Inflammatory macrophage (primary cell): ENCODE measurements at regions not wholly inside any gene's neighbourhood (a gene's known extent, or its start where the extent isn't known, plus 50 kb on each side); places are given as distances from the start of the nearest gene placed in this dataset.
A peak's percentile ranks its signal among the peaks of the same experiment; 100 is the strongest.
"Not testable (repeated sequence)": the region's sequence is repeated elsewhere in the genome, so short reads cannot be mapped to it uniquely, and the experiment has no call there.

Experiments
- DNase-seq, 2 donors: peaks; one replicate each; pipeline ENCODE4 v3.0.0-alpha.2; 2020 to 2022

DNA sequence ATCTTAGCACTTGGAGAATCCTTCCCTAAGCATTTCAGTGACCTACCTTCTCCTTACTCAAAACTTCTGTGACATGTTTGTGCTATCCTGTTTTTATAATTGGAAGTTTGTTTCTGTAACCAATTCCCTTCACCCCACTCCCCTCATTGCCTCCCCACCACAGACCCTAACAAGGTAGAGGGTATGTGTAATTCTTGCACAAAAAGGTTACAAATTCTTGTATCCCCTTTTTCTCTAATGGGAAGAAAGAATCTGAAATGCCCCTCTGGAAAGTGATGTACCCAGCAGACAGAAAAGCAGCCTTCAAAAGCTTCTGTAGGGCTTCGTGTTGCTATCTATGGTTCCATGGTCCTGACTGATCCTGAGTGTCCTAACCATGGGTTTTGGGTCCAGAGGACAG, 111.7 kb upstream of the TMEM170B start:
- DNase-seq: no peak

DNA sequence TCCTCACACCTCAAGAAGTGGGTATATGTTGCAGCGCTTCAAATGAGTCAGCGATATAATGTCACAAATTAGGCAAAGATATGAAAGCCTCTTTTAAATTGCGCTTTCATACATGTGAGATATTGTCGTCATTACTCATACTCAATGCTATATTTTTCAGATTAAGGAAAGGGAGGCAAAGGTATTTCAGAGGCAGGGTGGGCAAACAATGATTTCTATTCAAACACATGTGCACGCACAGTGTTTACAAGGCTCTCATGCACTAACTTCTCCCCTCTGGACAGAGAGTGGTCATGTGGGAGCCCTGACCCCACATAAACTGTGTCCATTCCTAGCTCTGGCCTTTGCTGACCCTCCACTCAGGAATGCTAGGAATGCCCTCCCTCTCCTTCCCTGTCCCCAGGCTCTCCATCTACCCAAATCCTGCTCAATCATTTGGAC, 112.1 kb upstream of the TMEM170B start:
- no peak for DNase-seq

DNA sequence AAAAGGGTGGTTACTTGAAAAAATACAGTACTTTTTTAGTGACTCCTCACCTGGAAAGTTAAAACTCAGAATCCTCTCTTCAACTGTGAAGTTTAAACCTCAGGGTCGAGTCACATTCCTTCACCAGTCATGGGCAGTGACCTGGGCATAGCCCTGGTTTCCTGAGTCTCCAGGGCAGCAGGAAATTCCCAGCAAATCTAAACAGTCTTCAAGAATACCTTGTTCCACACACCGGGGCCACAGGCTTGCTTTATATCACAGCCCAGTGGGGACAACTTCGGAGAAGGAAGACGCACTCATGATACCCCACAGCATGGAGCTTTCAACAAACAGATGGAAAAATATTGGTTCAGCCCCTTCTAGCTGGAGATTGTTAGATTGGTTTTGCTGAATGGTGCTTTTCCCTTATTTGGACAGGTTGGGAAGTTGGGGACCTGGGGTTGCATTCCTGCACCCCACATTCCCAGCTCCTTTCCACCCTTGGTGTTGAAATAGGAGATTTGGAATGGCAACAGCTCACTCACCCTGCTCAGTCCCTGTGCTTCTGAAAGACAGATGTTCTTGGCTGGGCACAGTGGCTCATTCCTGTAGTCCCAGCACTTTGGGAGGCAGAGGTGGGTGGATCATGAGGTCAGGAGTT, 113.0 kb upstream of the TMEM170B start:
- no peak for DNase-seq

DNA sequence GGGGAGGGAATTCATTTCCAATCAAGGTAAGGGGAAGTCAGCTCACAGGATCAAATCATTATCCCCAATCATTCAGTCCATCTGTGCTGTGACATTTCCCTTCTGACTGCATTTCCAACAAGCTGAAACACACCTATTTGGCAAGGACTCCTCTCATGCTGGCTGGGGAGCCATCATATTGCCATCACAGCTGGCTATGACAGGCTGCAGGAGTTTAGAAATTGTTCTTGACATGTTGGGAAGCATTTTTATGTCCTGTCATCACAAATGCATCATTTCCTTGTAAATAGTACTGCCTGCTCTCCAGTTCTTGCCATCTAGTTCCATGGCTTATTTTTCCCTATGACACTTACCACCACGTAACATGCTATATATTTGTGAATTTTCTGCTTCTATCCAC, 113.9 kb upstream of the TMEM170B start:
- DNase-seq: no peak

GRCh38 chr6:11423072-11423471, 114.5 kb upstream of the TMEM170B start:
- DNase-seq: no peak

GRCh38 chr6:11419763-11420453, 117.6 kb upstream of the TMEM170B start:
- no peak for DNase-seq

- no peak for DNase-seq
Measured at GRCh38 chr6:11418290-11418905, 119.2 kb upstream of the TMEM170B start.

DNA sequence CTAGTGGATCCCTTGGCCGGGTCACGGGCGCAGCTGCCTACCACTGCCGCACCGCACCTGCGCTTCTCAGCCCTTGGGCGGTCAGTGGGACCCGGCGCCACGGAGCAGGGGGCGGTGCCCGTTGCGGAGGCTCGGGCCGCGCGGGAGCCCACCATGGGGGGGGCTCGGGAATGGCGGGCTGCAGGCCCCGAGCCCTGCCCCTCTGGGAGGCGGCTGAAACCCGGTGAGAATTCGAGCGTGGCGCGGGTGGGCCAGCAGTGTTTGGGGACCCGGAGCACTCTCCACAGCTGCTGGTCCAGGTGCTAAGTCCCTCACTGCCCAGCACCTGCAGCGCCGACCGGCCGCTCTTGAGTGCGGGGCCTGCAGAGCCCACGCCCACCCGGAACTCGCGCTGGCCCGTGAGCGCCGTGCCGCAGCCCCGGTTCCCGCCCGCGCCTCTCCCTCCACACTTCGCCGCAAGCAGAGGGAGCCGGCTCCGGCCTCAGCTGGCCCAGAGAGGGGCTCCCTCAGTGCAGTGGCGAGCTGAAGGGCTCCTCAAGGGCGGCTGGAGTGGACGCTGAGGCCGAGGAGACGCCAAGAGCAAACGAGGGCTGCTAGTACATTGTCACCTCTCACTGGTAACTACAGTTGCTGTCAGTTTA, 120.5 kb upstream of the TMEM170B start:
- no peak for DNase-seq

GRCh38 chr6:11416099-11416935, 121.2 kb upstream of the TMEM170B start:
- DNase-seq: not testable (repeated sequence)

- no peak for DNase-seq
Measured at GRCh38 chr6:11415557-11415956, 122.0 kb upstream of the TMEM170B start.

DNA sequence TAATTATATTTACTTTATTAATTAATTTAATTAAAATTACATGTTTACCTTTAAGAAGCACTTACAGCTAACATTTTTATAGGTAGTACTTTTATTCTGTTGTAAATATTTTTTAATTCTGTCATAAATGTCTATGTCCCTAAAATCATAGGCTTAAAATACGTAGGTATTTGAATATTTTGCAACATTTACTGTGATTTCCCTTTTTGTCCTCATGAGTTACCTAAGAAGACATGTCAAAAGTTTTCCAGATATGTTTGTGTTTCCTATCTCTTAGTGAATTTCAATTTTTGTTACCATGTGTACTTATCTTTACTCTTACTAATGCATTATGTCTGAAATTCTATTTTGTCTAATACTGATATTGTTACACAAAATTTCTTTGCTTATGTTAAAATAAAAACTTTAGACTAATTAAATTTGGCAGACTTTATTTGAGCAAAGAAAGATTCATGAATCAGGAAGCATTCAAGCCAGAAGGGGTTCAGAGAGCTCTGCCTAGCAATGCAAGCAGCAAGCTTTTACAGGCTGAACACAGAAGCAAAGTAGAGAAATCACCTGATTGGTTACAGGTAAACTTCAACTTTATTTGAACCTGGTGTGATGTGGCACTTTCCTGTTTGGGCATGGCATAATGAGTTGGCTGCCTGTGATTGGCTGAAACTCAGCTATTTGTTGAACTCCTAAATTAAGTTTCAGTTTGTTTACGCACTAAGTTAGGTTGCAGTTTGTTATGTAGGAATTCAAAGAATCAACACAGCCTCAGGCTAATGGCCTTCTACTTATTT, 123.2 kb upstream of the TMEM170B start:
- DNase-seq: peak; percentile 25 to 66

DNA sequence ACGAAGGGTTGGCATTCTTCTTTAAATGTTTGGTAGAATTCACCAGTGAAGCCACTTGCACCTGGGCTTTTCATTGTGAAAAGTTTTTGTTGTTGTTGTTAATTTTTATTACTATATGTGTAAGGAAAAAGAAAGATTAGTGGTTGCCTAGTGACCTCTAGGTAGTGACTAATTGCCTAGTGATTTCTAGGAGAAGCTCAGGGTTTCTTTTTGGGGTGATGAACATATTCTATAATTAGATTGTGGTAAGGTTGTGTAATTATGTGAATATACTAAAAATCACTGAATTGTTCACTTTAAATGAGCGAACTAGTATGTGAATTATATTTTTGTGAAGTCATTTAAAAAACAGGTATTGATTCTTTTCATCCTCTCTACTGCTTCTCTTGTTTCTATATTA, 123.8 kb upstream of the TMEM170B start:
- peak; percentile 66 to 82 for DNase-seq

DNA sequence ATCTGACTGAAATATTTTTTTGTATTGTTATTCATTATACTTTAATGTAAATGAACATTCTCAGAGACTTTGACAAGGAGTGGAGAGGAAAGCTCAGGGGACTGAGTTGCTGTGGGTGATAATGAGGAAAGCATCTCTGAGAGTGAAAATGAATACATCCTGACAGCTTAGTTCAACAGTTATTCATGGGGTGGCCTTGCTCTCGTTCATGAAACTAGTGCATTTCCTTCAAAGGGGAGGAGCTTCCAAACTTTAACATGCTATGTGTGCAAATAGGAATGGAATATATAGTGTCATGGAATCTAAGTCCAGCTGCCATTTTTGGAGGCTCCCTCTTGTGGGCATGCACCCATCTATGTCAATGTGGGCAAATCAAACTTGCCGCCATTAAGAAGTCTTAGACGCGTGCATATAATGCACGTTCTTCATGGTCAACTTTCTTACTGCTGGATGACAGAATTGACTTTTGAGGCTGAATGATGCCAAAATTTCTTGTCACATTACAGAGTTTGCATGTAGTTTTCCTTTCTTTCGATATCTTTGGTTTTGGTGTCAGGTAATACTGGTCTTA, 124.3 kb upstream of the TMEM170B start:
- no peak for DNase-seq

- peak in 1 of 2 donors; percentile 67 for DNase-seq
Measured at GRCh38 chr6:11412616-11413015, 124.9 kb upstream of the TMEM170B start.

DNA sequence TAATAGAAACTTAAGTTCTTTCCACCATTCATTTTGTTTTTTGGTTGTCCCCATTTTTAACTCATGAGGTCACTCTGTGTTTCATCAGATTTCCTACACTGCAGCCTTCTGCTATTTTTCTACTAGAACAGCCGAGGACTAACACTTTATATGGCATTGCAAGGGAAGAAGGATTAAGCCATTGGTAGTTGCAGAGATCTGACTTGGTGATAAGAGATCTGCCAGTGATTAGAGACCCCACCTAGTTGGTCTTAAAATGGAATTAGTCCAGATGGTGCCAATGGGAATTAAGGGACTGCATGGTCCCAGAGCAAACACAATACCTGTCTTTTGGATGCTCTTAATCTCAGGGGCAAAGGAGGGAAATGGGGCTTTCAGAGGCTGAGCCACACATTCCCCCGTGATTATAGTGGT, 125.5 kb upstream of the TMEM170B start:
- peak; percentile 68 to 74 for DNase-seq

DNA sequence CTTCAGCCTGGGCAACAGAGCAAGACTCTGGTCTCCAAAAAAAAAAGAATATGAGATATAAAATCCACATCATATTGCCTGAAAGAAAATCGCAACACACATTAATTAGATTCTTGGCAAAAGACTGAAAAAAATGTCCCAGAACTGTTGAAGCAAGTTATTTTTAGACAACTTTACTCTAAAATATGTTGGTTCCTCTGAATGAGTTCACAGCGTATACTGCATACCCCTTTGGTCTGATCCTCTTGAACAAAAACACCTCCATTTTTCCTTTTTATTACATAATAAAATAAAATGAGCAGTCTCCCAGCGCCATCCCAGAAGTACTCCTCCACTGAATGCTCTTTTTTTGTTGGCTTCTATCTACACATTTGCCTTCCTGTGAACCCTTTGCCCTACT, 126.0 kb upstream of the TMEM170B start:
- no peak for DNase-seq

- DNase-seq: peak in 1 of 2 donors; percentile 29
Measured at GRCh38 chr6:11410539-11411307, 126.8 kb upstream of the TMEM170B start.

- DNase-seq: no peak
Measured at GRCh38 chr6:11409371-11409770, 128.2 kb upstream of the TMEM170B start.

- no peak for DNase-seq
Measured at GRCh38 chr6:11407414-11407813, 130.1 kb upstream of the TMEM170B start.

DNA sequence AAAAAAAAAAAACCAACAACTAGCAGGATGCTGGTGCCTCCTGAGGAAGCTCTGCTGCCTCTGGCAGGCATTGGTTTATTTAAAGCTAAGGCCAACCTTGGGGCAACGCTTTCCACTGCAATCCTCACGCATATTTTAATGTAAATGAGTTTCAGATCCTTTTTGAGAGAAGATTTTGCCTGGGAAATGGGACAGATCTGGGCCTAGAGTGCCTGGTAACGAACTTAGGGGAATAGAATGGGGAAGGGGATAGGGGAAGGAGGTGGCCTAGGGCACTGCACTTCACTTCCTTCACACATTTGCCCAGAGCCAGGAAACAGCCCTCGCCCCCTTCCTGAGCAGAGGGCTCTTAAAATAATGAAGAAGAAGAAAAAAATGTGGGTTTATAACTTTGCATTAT, 132.7 kb upstream of the TMEM170B start:
- peak; percentile 58 for DNase-seq

DNA sequence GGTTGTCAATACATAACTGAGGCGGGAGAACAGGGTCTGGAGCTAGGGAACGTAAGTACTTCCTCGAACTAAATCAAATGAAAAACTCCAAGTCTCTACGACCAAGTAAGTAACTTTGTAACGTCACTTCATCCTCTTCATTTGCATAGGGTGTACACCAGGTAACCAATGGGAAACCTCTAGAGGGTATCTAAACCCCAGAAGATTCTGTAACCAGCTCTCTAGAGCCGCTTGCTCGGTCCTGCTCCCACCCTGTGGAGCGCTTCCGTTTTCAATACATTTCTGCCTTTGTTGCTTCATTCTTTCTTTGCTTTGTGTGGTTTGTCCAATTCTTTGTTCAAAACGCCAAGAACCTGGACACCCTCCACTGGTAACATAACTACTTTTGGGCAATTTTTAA, 133.5 kb upstream of the TMEM170B start:
- DNase-seq: no peak
